HFF-Myc (cell line): ENCODE measurements at regions not wholly inside any gene's neighbourhood (a gene's known extent, or its start where the extent isn't known, plus 50 kb on each side); places are given as distances from the start of the nearest gene placed in this dataset.
"Not testable (repeated sequence)": the region's sequence is repeated elsewhere in the genome, so short reads cannot be mapped to it uniquely, and the experiment has no call there.

Experiments used
- DNase-seq: peaks from one replicate; pipeline ENCODE4 v3.0.0-alpha.2; 2011; ENCODE audit warnings: low read depth; ENCODE audit errors: extremely low read depth
- H3K4me3 ChIP-seq: replicated peaks from 2 replicates; pipeline ENCODE4 v1.5.1; 2011; ENCODE audit warnings: low read depth, mild to moderate bottlenecking, control low read depth, low read length
- CTCF ChIP-seq: IDR thresholded peaks from 2 replicates; pipeline ENCODE4 v1.5.1; 2012; ENCODE audit warnings: mild to moderate bottlenecking, low read depth, low read length, control low read depth; ENCODE audit errors: missing control alignments

- DNase-seq = no peak
- no peak for TF ChIP-seq CTCF
- no peak overlapping the region for H3K4me3 ChIP-seq
Measured at GRCh38 chr18:1026930-1027329, 122.3 kb downstream of the ADCYAP1 start.

- DNase-seq, H3K4me3 ChIP-seq: not testable (repeated sequence)
Measured at GRCh38 chr18:1033092-1033491, 128.4 kb downstream of the ADCYAP1 start.

GRCh38 chr18:1034971-1035370, 130.3 kb downstream of the ADCYAP1 start:
- no peak overlapping the region for H3K4me3 ChIP-seq
- DNase-seq = no peak
- no peak for TF ChIP-seq CTCF

GRCh38 chr18:1036926-1037325, 132.3 kb downstream of the ADCYAP1 start:
- H3K4me3 ChIP-seq = no peak overlapping the region
- DNase-seq = no peak
- TF ChIP-seq CTCF = no peak

GRCh38 chr18:1037776-1038175, 133.1 kb downstream of the ADCYAP1 start:
- TF ChIP-seq CTCF = no peak
- H3K4me3 ChIP-seq = no peak overlapping the region
- no peak for DNase-seq

- DNase-seq = no peak
- H3K4me3 ChIP-seq = no peak overlapping the region
- TF ChIP-seq CTCF = no peak
Measured at GRCh38 chr18:1039421-1039820, 134.8 kb downstream of the ADCYAP1 start.

- DNase-seq, H3K4me3 ChIP-seq: not testable (repeated sequence)
Measured at GRCh38 chr18:1043039-1043438, 138.4 kb downstream of the ADCYAP1 start.

GRCh38 chr18:1045658-1046057, 141.0 kb downstream of the ADCYAP1 start:
- no peak for DNase-seq
- no peak for TF ChIP-seq CTCF
- H3K4me3 ChIP-seq = no peak overlapping the region
